NT2/D1 (cell line): ENCODE measurements at regions not wholly inside any gene's neighbourhood (a gene's known extent, or its start where the extent isn't known, plus 50 kb on each side); places are given as distances from the start of the nearest gene placed in this dataset.

Experiments
- DNase-seq: peaks from one replicate; pipeline ENCODE4 v3.0.0-alpha.2; 2011; ENCODE audit warnings: low read depth, low spot score
- H3K27me3 ChIP-seq: 2 replicates; pipeline ENCODE4 v1.6.0; 2011; ENCODE audit warnings: mild to moderate bottlenecking; ENCODE audit not compliant: insufficient read length, insufficient read depth
- H3K36me3 ChIP-seq: 2 replicates; pipeline ENCODE4 v1.6.1; 2011; ENCODE audit warnings: mild to moderate bottlenecking, low read length, mixed read lengths; ENCODE audit not compliant: insufficient read depth, insufficient read length
- H3K4me1 ChIP-seq: 2 replicates; pipeline ENCODE4 v1.5.1; 2011; ENCODE audit not compliant: insufficient read depth, insufficient read length
- H3K4me3 ChIP-seq: 2 replicates; pipeline ENCODE4 v1.5.1; 2011; ENCODE audit warnings: low read depth; ENCODE audit not compliant: insufficient read length
- H3K9ac ChIP-seq: 2 replicates; pipeline ENCODE4 v1.6.0; 2011; ENCODE audit warnings: low read depth; ENCODE audit not compliant: insufficient read length
- H3K9me3 ChIP-seq: 2 replicates; pipeline ENCODE4 v1.5.1; 2011; ENCODE audit warnings: mild to moderate bottlenecking, low read length; ENCODE audit not compliant: insufficient read depth
- SUZ12 ChIP-seq: IDR thresholded peaks from 2 replicates; pipeline ENCODE4 v1.6.1; 2011; ENCODE audit not compliant: insufficient read length, insufficient read depth; ENCODE audit errors: extremely low read depth
- YY1 ChIP-seq: IDR thresholded peaks from 2 replicates; pipeline ENCODE4 v1.6.1; 2011; ENCODE audit not compliant: insufficient read length, insufficient read depth
- ZNF274 ChIP-seq: IDR thresholded peaks from 2 replicates; pipeline ENCODE4 v1.6.1; 2011; ENCODE audit warnings: mild to moderate bottlenecking, low read depth, low read length

DNA sequence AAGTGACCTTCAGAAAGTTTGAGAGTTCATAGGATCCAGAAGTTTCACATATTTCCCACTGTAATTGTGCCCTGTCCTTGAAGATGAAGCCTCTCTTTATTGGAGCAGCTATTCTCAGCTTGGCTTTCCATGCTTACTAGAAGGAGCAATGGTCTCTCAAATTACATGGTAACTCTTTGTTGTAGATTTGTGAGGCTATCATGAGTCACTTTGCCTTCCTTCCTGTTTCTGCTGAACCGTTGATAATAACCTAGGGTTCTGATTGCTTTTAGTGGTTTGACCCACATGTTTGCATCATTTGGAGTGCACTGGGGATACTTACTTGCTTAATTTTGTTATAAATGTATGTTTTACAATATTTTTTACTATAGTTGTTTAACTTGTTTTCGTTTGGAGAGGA, 772.9 kb upstream of the SLITRK6 start:
- no peaks in the 10 kb centered on the region for H3K27me3 ChIP-seq
- H3K9me3 ChIP-seq, result no peaks in the 10 kb centered on the region
- no peak overlapping the region for H3K4me3 ChIP-seq
- H3K36me3 ChIP-seq, result no peaks in the 10 kb centered on the region
- no peak overlapping the region for H3K9ac ChIP-seq
- TF ChIP-seq ZNF274 (no peak), SUZ12 (no peak), YY1 (no peak)
- H3K4me1 ChIP-seq, result no peaks in the 10 kb centered on the region
- DNase-seq, result no peak

DNA sequence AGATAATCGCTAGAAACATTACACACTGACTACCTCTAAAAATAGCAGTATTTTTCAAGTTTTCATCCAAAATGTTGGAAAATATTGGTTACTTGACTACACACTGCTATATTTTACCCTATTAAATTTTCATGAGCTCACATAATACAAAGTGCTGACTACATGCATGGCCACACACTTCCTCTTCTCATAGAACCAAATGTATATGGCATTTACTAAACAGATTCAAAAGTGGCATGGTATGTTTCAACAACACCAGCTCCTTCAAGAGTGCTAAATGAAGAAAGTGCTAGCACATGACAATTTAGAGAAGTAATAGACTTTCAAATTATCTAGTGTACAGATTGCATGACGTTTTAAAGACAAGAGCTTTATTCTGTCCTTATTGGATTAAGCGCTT, 780.4 kb upstream of the SLITRK6 start:
- H3K9ac ChIP-seq, result no peak overlapping the region
- no peaks in the 10 kb centered on the region for H3K36me3 ChIP-seq
- H3K9me3 ChIP-seq, result no peaks in the 10 kb centered on the region
- no peaks in the 10 kb centered on the region for H3K27me3 ChIP-seq
- TF ChIP-seq SUZ12 (no peak), ZNF274 (no peak), YY1 (no peak)
- no peak overlapping the region for H3K4me3 ChIP-seq
- DNase-seq, result no peak
- no peaks in the 10 kb centered on the region for H3K4me1 ChIP-seq

DNA sequence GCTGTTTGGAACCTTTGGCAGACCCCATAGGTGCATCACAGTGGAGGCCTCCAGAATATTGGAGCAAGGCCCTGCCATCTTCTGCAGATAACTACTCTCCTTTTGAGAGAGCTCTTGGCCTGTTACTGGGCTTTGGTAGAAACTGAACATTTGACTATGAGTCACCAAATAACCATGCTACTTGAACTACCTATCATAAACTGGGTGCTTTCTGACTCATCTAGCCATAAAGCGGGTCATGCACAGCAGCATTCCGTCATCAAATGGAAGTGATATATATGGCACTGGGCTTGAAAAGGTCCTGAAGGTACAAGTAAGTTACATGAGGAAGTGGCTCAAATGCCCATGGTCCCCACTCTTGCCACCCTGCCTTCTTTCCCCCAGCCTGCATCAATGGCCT, 782.5 kb upstream of the SLITRK6 start:
- no peak for DNase-seq
- Histone ChIP-seq H3K27me3 (no peaks in the 10 kb centered on the region), H3K4me1 (no peaks in the 10 kb centered on the region), H3K36me3 (no peaks in the 10 kb centered on the region), H3K9ac (no peak overlapping the region), H3K4me3 (no peak overlapping the region), H3K9me3 (no peaks in the 10 kb centered on the region)
- TF ChIP-seq SUZ12 (no peak), ZNF274 (no peak), YY1 (no peak)

DNA sequence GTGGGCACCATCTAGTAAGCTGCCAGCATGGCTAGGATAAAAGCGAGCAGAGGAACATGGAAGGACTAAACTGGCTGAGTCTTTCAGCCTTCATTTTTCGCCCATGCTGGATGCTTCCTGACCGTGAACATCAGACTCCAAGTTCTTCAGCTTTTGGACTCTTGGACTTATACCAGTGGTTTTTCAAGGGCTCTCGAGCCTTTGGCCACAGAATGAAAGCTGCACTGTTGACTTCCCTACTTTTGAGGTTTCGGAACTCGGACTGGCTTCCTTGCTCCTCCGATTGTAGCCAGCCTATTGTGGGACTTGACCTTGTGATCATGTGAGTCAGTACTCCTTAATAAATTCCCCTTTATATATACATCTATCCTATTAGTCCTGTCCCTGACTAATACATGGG, 785.1 kb upstream of the SLITRK6 start:
- no peak for DNase-seq
- H3K9ac ChIP-seq, result no peak overlapping the region
- H3K9me3 ChIP-seq, result no peaks in the 10 kb centered on the region
- H3K4me1 ChIP-seq, result no peaks in the 10 kb centered on the region
- TF ChIP-seq YY1, result no peak
- TF ChIP-seq ZNF274, result no peak
- no peak for TF ChIP-seq SUZ12
- no peaks in the 10 kb centered on the region for H3K27me3 ChIP-seq
- no peak overlapping the region for H3K4me3 ChIP-seq
- H3K36me3 ChIP-seq, result no peaks in the 10 kb centered on the region

DNA sequence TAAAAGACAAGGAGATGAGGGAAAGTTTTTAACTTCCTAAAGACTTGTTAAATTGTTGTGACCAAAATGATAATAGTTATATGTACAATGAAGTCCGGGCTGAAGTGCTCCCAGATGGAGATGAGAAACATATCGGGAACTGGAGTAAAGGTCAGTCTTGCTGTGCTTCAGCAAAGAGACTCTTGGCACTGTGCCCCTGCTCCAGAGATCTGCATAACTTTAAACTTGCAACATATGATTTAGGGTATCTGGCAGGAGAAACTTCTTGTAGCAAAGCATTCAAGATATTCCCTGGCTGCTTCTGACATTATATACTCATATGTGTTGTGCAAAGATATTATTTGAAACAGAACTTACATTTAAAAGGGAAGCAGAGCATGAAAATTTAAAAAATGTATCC, 786.6 kb upstream of the SLITRK6 start:
- H3K4me1 ChIP-seq, result no peaks in the 10 kb centered on the region
- H3K9me3 ChIP-seq, result no peaks in the 10 kb centered on the region
- no peak for TF ChIP-seq YY1
- no peak for TF ChIP-seq ZNF274
- no peak for TF ChIP-seq SUZ12
- H3K9ac ChIP-seq, result no peak overlapping the region
- H3K27me3 ChIP-seq, result no peaks in the 10 kb centered on the region
- no peak for DNase-seq
- no peak overlapping the region for H3K4me3 ChIP-seq
- H3K36me3 ChIP-seq, result no peaks in the 10 kb centered on the region

DNA sequence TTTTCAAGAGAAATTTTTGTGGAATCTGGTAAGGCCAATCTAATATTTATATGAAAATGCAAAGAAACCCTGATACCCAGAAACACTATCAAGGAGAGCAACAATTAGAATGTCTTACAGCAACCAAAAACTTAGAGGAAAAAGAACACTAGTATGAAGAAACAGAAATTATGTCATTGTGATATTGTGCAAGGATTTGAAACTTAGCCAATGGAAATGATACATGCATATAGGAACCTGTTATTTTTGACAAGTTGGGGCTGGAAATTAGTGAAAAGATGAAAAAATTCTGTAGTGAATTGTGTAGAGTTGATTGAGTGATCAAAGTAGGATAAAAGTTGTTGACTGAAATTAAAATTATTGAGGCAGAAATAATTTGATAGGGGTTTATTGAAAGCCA, 792.6 kb upstream of the SLITRK6 start:
- no peaks in the 10 kb centered on the region for H3K9me3 ChIP-seq
- TF ChIP-seq SUZ12 (no peak), ZNF274 (no peak), YY1 (no peak)
- H3K27me3 ChIP-seq, result no peaks in the 10 kb centered on the region
- H3K4me3 ChIP-seq, result no peak overlapping the region
- DNase-seq, result no peak
- H3K9ac ChIP-seq, result no peak overlapping the region
- H3K4me1 ChIP-seq, result no peaks in the 10 kb centered on the region
- no peaks in the 10 kb centered on the region for H3K36me3 ChIP-seq

DNA sequence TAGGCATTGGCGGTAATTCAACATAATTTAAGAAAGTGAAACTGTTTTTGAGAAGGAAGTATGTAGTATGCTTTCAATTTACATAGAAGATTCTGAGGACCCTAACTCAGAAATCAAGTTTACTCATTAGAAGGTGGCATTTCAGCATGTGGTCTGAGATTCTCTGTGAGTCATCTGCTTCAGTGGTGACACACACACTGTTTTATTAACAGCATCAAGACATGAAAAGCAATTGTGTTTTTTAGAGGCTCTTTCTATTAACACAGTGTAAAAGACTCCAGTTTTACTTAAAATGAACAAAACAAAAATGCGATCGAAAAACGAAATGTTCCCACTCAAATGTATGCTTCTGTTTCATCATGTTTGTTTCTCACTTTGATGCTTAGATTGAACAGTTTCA, 802.1 kb upstream of the SLITRK6 start:
- Histone ChIP-seq H3K4me3 (no peak overlapping the region), H3K9ac (no peak overlapping the region), H3K27me3 (no peaks in the 10 kb centered on the region), H3K4me1 (no peaks in the 10 kb centered on the region), H3K9me3 (no peaks in the 10 kb centered on the region), H3K36me3 (no peaks in the 10 kb centered on the region)
- no peak for TF ChIP-seq SUZ12
- TF ChIP-seq YY1, result no peak
- no peak for TF ChIP-seq ZNF274
- no peak for DNase-seq

DNA sequence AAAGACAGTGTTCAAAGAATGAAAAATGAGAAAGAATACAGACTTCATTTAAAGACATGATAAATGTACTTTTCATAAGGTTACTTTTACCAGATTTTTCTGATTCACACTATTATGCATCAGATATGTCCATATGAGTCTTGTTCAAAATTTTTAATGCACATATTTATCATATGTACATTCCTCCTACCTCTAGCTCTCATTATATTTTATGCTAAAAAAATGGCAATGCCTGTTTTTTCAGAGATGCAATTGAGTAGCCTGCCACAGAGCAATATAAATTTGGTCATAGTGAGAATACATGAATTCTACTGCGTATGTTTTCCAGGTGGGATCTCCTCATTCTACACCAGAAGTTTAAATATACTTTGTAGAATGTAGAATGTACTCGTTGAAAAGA, 807.0 kb upstream of the SLITRK6 start:
- H3K36me3 ChIP-seq, result no peaks in the 10 kb centered on the region
- no peak for DNase-seq

More for the DNA sequence above, 807.0 kb upstream of the SLITRK6 start:
- Histone ChIP-seq H3K4me3 (no peak overlapping the region), H3K27me3 (no peaks in the 10 kb centered on the region), H3K9ac (no peak overlapping the region), H3K4me1 (no peaks in the 10 kb centered on the region), H3K9me3 (no peaks in the 10 kb centered on the region)
- TF ChIP-seq YY1, result no peak
- no peak for TF ChIP-seq SUZ12
- TF ChIP-seq ZNF274, result no peak
